HepG2 (cell line): ENCODE measurements at regions not wholly inside any gene's neighbourhood (a gene's known extent, or its start where the extent isn't known, plus 50 kb on each side); places are given as distances from the start of the nearest gene placed in this dataset.

ENCODE experiments used
- ATAC-seq: fragments of 200-7000 bp; cut with Tn5 transposase; 3 replicates; pipeline ENCODE4 v1.9.1; 2020; ENCODE audit warnings: mild to moderate bottlenecking, moderate library complexity
- BruUV-seq: library from RNA; stranded (reverse); fragments of 400-500 nt; replicated peaks from 2 replicates; lab custom pipeline; 2021; lab: Mats Ljungman, UMichigan
- CTCF ChIA-PET: fragments of 300-600 bp; formaldehyde crosslinking; extraction: SDS; loops from one replicate; lab custom pipeline; 2021; ENCODE audit warnings: low total read pairs, inconsistent platforms, low intra/inter-chr PET ratio; lab: Yijun Ruan, JAX
- POLR2A ChIA-PET: fragments of 350-600 bp; sonication (Branson Sonifier 250); formaldehyde crosslinking; loops from one replicate; lab custom pipeline; 2020; ENCODE audit warnings: antibody characterized with exemption, inconsistent platforms; lab: Yijun Ruan, JAX
- DNase-seq: peaks from one replicate; pipeline ENCODE4 v3.0.0-alpha.2; 2015; ENCODE audit warnings: low spot score
- FAIRE-seq: peaks from 3 replicates; lab custom pipeline; 2011; peaks lifted over from hg19 to GRCh38; lab: Jason Lieb, UNC
- H2AFZ ChIP-seq: one replicate; pipeline ENCODE4 v1.6.1; 2011; ENCODE audit warnings: low read length, inconsistent platforms
- H3K27ac ChIP-seq: fragments of 300-600 bp; 3 replicates; pipeline ENCODE4 v1.8.0; 2011; ENCODE audit warnings: mixed run types, mild to moderate bottlenecking, mixed read lengths, low read length, inconsistent platforms; ENCODE audit not compliant: insufficient read depth; ENCODE audit errors: extremely low read length
- H3K27me3 ChIP-seq, 2 experiments: fragments of 200-600 bp in 1 of 2; 2 replicates in 1 of 2; 3 replicates in 1 of 2; pipeline versions ENCODE4 v1.6.0 to v1.8.0; 2011; ENCODE audit warnings: low read length in 2 of 2, mild to moderate bottlenecking in 2 of 2, moderate library complexity in 2 of 2, inconsistent platforms in 1 of 2; ENCODE audit not compliant: insufficient read depth in 2 of 2, control insufficient read depth in 1 of 2
- H3K36me3 ChIP-seq, 2 experiments: fragments of 200-600 bp in 1 of 2; replicated peaks in 1 of 2; 2 replicates in 1 of 2; 3 replicates in 1 of 2; pipeline versions ENCODE4 v1.5.1 to v1.8.0; 2011; ENCODE audit warnings: low read length in 2 of 2, inconsistent platforms in 1 of 2; ENCODE audit not compliant: insufficient read depth in 2 of 2, control insufficient read depth in 1 of 2
- H3K4me1 ChIP-seq: 2 replicates; pipeline ENCODE4 v1.5.1; 2012; ENCODE audit warnings: low read length, inconsistent platforms; ENCODE audit not compliant: insufficient read depth
- H3K4me2 ChIP-seq: 2 replicates; pipeline ENCODE4 v1.6.0; 2011; ENCODE audit warnings: low read depth, low read length, inconsistent platforms
- H3K4me3 ChIP-seq, 3 experiments: fragments of 200-600 bp in 1 of 3; sonication (generic), shearing (Covaris generic) in 1 of 3; replicated peaks in 1 of 3; 2 replicates each; pipeline ENCODE4 v1.5.1; 2011 to 2016; ENCODE audit warnings: low read length in 3 of 3, inconsistent platforms in 2 of 3, low read depth in 2 of 3, mild to moderate bottlenecking in 2 of 3, control low read depth in 1 of 3, mixed read lengths in 1 of 3; ENCODE audit not compliant: insufficient read depth in 1 of 3
- H3K79me2 ChIP-seq: one replicate; pipeline ENCODE4 v1.6.1; 2011; ENCODE audit warnings: low read length, inconsistent platforms; ENCODE audit not compliant: insufficient read depth
- H3K9ac ChIP-seq: 2 replicates; pipeline ENCODE4 v1.6.0; 2011; ENCODE audit warnings: mild to moderate bottlenecking, low read depth, low read length, inconsistent platforms; ENCODE audit not compliant: insufficient read depth
- H3K9me3 ChIP-seq: 2 replicates; pipeline ENCODE4 v1.5.1; 2012; ENCODE audit warnings: mild to moderate bottlenecking, low read length
- H4K20me1 ChIP-seq: 2 replicates; pipeline ENCODE4 v1.6.0; 2011; ENCODE audit warnings: inconsistent platforms, mild to moderate bottlenecking, low read length, moderate library complexity; ENCODE audit not compliant: insufficient read depth
- FOXA3 ChIP-seq: IDR thresholded peaks from 2 replicates; pipeline ENCODE4 v1.6.1; 2016; ENCODE audit warnings: missing genetic modification reagents, missing compliant biosample characterization
- IRF2 ChIP-seq: IDR thresholded peaks from 2 replicates; pipeline ENCODE4 v1.6.1; 2018; ENCODE audit warnings: missing genetic modification reagents, missing compliant biosample characterization
- JARID2 ChIP-seq: sonication (generic); formaldehyde crosslinking; IDR thresholded peaks from 2 replicates; pipeline ENCODE4 v1.8.1; 2023; ENCODE audit warnings: missing genetic modification reagents, inconsistent platforms; ENCODE audit not compliant: insufficient replicate concordance
- KDM5B ChIP-seq: sonication (generic); formaldehyde crosslinking; IDR thresholded peaks from 2 replicates; pipeline ENCODE4 v1.4.0; 2020; ENCODE audit warnings: missing genetic modification reagents, mild to moderate bottlenecking, borderline replicate concordance
- MAF1 ChIP-seq: sonication (generic); formaldehyde crosslinking; IDR thresholded peaks from 2 replicates; pipeline ENCODE4 v1.5.0; 2020; ENCODE audit warnings: missing genetic modification reagents, borderline replicate concordance
- NAIF1 ChIP-seq: sonication (generic); formaldehyde crosslinking; IDR thresholded peaks from 2 replicates; pipeline ENCODE4 v1.5.0; 2020; ENCODE audit warnings: mild to moderate bottlenecking, missing genetic modification reagents, borderline replicate concordance
- NFYB ChIP-seq: sonication (generic); formaldehyde crosslinking; IDR thresholded peaks from 2 replicates; pipeline ENCODE4 v1.4.0; 2020; ENCODE audit warnings: missing genetic modification reagents
- PAWR ChIP-seq: sonication (generic); formaldehyde crosslinking; IDR thresholded peaks from 2 replicates; pipeline ENCODE4 v1.4.0; 2020; ENCODE audit warnings: missing genetic modification reagents, mild to moderate bottlenecking, borderline replicate concordance
- RFX3 ChIP-seq: IDR thresholded peaks from 2 replicates; pipeline ENCODE4 v1.6.1; 2016; ENCODE audit warnings: missing biosample characterization, missing genetic modification reagents
- XBP1 ChIP-seq: sonication (generic); formaldehyde crosslinking; IDR thresholded peaks from 2 replicates; pipeline ENCODE4 v1.5.0; 2020; ENCODE audit warnings: missing genetic modification reagents
- ZNF205 ChIP-seq: IDR thresholded peaks from 2 replicates; pipeline ENCODE4 v1.6.1; 2018; ENCODE audit warnings: missing biosample characterization, missing genetic modification reagents
- ZNF468 ChIP-seq: sonication (generic); formaldehyde crosslinking; IDR thresholded peaks from 2 replicates; pipeline ENCODE4 v1.8.0; 2022; ENCODE audit warnings: mild to moderate bottlenecking, moderate library complexity, missing genetic modification reagents
- ZNF780A ChIP-seq: sonication (generic); formaldehyde crosslinking; IDR thresholded peaks from 2 replicates; pipeline ENCODE4 v1.8.0; 2022; ENCODE audit warnings: mild to moderate bottlenecking, missing genetic modification reagents, moderate library complexity
- WGBS: methylation state at CpG from one replicate; pipeline ENCODE4 v1.1.6; 2017; ENCODE audit warnings: low lambda C conversion rate; 5-methylcytosine and 5-hydroxymethylcytosine counted together
- in situ Hi-C: cut with HindIII; loops from 2 replicates; pipeline ENCODE4 v1.10.0; 2017; ENCODE audit warnings: low pct_unique_long_range_greater_than_20kb; ENCODE audit not compliant: extremely low pct_ligation_motif_present
- intact Hi-C: fragments of 100-400 bp; cut with micrococcal nuclease; formaldehyde crosslinking; loops from one replicate; pipeline ENCODE4 v1.10.0; 2022; ENCODE audit not compliant: unreplicated experiment
- TF ChIP-seq, protein P1 (sequence below): sonication (generic); formaldehyde crosslinking; IDR thresholded peaks from 2 replicates; pipeline ENCODE4 v1.5.0; 2020; ENCODE audit warnings: missing genetic modification reagents, mild to moderate bottlenecking, borderline replicate concordance
- TF ChIP-seq, protein P2 (sequence below): sonication (generic); formaldehyde crosslinking; IDR thresholded peaks from 2 replicates; pipeline ENCODE4 v1.5.0; 2020; ENCODE audit warnings: mild to moderate bottlenecking, missing genetic modification reagents, borderline replicate concordance

DNA sequence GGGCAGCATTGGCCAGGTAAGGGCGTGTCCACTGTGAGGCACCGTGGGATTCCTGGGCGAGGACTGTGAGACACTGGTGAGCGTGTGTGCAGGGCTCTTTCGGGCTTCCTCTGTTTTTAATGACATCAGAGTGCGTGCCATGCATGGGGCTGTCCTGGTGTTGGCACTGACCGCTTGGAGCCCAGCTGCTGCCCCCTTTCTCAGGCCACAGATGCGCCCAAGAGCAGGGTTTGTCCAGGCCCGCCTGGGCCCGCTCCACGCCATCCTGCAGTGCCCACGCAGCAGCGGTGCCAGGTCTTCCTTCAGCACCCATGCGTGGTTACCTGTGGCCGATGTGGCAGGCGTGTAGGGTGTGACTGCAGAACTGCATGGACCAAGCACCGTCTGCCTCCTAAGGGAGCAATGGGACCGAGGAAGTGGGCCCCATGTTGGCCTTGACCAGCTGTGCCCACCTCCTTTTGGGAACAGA is 72.3 kb upstream of the SEPTIN5 start (continued):
- no peak for TF ChIP-seq FOXA3 (CRISPR knock-in tag)

DNA sequence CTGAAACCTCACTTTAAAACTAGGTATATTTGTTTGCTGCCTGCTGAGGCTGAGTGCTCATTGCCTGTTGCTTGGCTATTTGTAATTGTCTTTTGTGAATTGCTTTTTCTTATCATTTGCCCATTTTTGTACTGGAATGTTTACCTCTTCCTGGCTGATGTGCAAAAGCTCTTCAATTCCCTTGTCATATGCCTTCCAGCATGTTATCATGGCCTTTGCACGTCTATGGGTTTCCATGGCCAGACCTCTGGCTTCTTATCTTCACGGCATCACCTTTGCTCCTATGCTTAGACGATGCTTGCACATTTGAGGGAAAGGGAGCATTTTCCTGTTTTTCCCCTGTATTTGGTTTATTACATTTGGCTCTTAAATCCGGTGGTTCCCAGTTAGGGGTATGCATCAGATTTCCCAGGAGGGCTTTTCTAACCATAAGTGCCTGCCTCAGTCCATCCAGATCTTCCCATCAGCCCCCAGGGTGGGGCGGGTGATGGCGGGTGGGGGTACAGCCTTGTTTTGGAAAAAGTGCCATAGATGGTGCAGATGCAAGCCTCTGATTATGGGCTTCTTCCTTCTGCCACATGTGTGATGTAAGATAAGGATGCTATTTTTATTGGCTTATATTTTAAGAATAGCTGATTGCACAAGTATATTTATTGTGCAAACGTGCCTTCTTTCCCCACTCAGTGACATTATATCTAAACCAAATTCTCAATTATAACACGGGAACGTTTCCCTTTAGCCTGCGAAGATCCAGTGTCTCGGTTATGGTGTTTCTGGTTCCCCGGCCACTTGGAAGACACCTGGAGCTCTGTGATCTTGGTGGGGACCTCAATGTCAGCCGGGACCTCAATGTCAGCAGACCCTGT is 70.6 kb upstream of the SEPTIN5 start:
- no TSS peak for BruUV-seq
- peaks cover 15% of the 10 kb centered on the region for H3K9me3 ChIP-seq
- H3K4me3 ChIP-seq, result no peak overlapping the region
- ATAC-seq, result no peak
- no peak for DNase-seq
- H2AFZ ChIP-seq, result no peak overlapping the region
- POLR2A ChIA-PET, result no interaction called here
- H4K20me1 ChIP-seq, result no peaks in the 10 kb centered on the region
- 13% methylated on average over 13 of the region's 13 CpGs for WGBS
- intact Hi-C loops (no loop called here), in situ Hi-C loops (no loop called here)
- no peak overlapping the region for H3K9ac ChIP-seq
- H3K36me3 ChIP-seq, result no peaks in the 10 kb centered on the region
- CTCF ChIA-PET, result no interaction called here
- no peak overlapping the region for H3K4me2 ChIP-seq
- no peak for FAIRE-seq
- no peaks in the 10 kb centered on the region for H3K79me2 ChIP-seq
- H3K27me3 ChIP-seq, result peaks cover 0 to 15% of the 10 kb centered on the region in 2 experiments; a peak in 4 of 5 replicates
- H3K27ac ChIP-seq, result no peak overlapping the region
- H3K4me1 ChIP-seq, result no peaks in the 10 kb centered on the region
- TF ChIP-seq RFX3 (CRISPR knock-in tag), result no peak
- TF ChIP-seq KDM5B (CRISPR knock-in tag), result no peak
- no peak for TF ChIP-seq XBP1 (CRISPR knock-in tag)
- TF ChIP-seq IRF2 (CRISPR knock-in tag), result no peak
- TF ChIP-seq, protein P1, sequence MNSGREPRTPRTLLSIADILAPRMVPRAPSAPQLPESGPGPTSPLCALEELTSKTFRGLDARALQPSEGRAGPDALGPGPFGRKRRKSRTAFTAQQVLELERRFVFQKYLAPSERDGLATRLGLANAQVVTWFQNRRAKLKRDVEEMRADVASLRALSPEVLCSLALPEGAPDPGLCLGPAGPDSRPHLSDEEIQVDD (CRISPR knock-in tag), result no peak
- TF ChIP-seq ZNF780A (CRISPR knock-in tag), result no peak
- no peak for TF ChIP-seq NFYB (CRISPR knock-in tag)
- TF ChIP-seq, protein P2, sequence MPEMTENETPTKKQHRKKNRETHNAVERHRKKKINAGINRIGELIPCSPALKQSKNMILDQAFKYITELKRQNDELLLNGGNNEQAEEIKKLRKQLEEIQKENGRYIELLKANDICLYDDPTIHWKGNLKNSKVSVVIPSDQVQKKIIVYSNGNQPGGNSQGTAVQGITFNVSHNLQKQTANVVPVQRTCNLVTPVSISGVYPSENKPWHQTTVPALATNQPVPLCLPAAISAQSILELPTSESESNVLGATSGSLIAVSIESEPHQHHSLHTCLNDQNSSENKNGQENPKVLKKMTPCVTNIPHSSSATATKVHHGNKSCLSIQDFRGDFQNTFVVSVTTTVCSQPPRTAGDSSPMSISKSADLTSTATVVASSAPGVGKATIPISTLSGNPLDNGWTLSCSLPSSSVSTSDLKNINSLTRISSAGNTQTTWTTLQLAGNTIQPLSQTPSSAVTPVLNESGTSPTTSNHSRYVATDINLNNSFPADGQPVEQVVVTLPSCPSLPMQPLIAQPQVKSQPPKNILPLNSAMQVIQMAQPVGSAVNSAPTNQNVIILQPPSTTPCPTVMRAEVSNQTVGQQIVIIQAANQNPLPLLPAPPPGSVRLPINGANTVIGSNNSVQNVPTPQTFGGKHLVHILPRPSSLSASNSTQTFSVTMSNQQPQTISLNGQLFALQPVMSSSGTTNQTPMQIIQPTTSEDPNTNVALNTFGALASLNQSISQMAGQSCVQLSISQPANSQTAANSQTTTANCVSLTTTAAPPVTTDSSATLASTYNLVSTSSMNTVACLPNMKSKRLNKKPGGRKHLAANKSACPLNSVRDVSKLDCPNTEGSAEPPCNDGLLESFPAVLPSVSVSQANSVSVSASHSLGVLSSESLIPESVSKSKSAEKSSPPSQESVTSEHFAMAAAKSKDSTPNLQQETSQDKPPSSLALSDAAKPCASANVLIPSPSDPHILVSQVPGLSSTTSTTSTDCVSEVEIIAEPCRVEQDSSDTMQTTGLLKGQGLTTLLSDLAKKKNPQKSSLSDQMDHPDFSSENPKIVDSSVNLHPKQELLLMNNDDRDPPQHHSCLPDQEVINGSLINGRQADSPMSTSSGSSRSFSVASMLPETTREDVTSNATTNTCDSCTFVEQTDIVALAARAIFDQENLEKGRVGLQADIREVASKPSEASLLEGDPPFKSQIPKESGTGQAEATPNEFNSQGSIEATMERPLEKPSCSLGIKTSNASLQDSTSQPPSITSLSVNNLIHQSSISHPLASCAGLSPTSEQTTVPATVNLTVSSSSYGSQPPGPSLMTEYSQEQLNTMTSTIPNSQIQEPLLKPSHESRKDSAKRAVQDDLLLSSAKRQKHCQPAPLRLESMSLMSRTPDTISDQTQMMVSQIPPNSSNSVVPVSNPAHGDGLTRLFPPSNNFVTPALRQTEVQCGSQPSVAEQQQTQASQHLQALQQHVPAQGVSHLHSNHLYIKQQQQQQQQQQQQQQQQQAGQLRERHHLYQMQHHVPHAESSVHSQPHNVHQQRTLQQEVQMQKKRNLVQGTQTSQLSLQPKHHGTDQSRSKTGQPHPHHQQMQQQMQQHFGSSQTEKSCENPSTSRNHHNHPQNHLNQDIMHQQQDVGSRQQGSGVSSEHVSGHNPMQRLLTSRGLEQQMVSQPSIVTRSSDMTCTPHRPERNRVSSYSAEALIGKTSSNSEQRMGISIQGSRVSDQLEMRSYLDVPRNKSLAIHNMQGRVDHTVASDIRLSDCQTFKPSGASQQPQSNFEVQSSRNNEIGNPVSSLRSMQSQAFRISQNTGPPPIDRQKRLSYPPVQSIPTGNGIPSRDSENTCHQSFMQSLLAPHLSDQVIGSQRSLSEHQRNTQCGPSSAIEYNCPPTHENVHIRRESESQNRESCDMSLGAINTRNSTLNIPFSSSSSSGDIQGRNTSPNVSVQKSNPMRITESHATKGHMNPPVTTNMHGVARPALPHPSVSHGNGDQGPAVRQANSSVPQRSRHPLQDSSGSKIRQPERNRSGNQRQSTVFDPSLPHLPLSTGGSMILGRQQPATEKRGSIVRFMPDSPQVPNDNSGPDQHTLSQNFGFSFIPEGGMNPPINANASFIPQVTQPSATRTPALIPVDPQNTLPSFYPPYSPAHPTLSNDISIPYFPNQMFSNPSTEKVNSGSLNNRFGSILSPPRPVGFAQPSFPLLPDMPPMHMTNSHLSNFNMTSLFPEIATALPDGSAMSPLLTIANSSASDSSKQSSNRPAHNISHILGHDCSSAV (CRISPR knock-in tag), result no peak
- no peak for TF ChIP-seq PAWR (CRISPR knock-in tag)
- TF ChIP-seq JARID2 (CRISPR knock-in tag), result no peak
- no peak for TF ChIP-seq ZNF468 (CRISPR knock-in tag)
- no peak for TF ChIP-seq MAF1 (CRISPR knock-in tag)
- TF ChIP-seq NAIF1 (CRISPR knock-in tag), result no peak
- no peak for TF ChIP-seq ZNF205 (CRISPR knock-in tag)
